ENCODE measurements at regions not wholly inside any gene's neighbourhood (a gene's known extent, or its start where the extent isn't known, plus 50 kb on each side); places are given as distances from the start of the nearest gene placed in this dataset.
"Not testable (repeated sequence)": the region's sequence is repeated elsewhere in the genome, so short reads cannot be mapped to it uniquely, and the experiment has no call there.

GRCh38 chr13:37503287-37503686 lies 95.3 kb downstream of the POSTN start:
- POLR2A ChIA-PET, result no interaction called here
- H3K4me1 ChIP-seq (ENCODE audit: insufficient read depth, low read length), result no peaks in the 10 kb centered on the region
- H3K27me3 ChIP-seq (ENCODE audit: control insufficient read depth in 1 of 2, insufficient read depth in 2 of 2, low read length in 2 of 2), result no peaks in the 10 kb centered on the region
- Mint-ChIP-seq H3K36me3 (ENCODE audit: low read depth) (no peaks in the 10 kb centered on the region), H3K27me3 (no peaks in the 10 kb centered on the region), H3K27ac (no peak overlapping the region), H3K9me3 (no peaks in the 10 kb centered on the region), H3K4me1 (ENCODE audit: low read depth) (no peaks in the 10 kb centered on the region), H3K4me3 (no peak overlapping the region)
- TF ChIP-seq CTCF (IDR thresholded peaks at IDR 0.05), result no peak
- intact Hi-C loops (cut with DNase I, micrococcal nuclease), result no loop called here
- DNase-seq (no peak), ATAC-seq (ENCODE audit: poor library complexity) (no peak)
- H3K9me3 ChIP-seq (ENCODE audit: control insufficient read depth in 1 of 2, insufficient read depth in 1 of 2, low read length in 2 of 2), result no peaks in the 10 kb centered on the region
- no peak overlapping the region for H3K4me3 ChIP-seq (ENCODE audit: low read length)
- CTCF ChIA-PET, result no interaction called here
- H3K27ac ChIP-seq (ENCODE audit: low read depth in 1 of 2, low read length in 2 of 2), result no peak overlapping the region
- no peaks in the 10 kb centered on the region for H3K36me3 ChIP-seq (ENCODE audit: insufficient read depth, low read length)

GRCh38 chr13:37502303-37502993 lies 96.1 kb downstream of the POSTN start:
- H3K27me3 ChIP-seq (ENCODE audit: control insufficient read depth in 1 of 2, insufficient read depth in 2 of 2, low read length in 2 of 2); H3K4me3 Mint-ChIP-seq; H3K36me3 ChIP-seq (ENCODE audit: insufficient read depth, low read length); H3K9me3 Mint-ChIP-seq; ATAC-seq (ENCODE audit: poor library complexity); CTCF ChIA-PET; intact Hi-C loops (cut with DNase I, micrococcal nuclease); H3K27me3 Mint-ChIP-seq; POLR2A ChIA-PET; H3K27ac Mint-ChIP-seq; H3K36me3 Mint-ChIP-seq (ENCODE audit: low read depth); H3K4me1 ChIP-seq (ENCODE audit: insufficient read depth, low read length); H3K9me3 ChIP-seq (ENCODE audit: control insufficient read depth in 1 of 2, insufficient read depth in 1 of 2, low read length in 2 of 2); H3K4me3 ChIP-seq (ENCODE audit: low read length); H3K4me1 Mint-ChIP-seq (ENCODE audit: low read depth); DNase-seq; H3K27ac ChIP-seq (ENCODE audit: low read depth in 1 of 2, low read length in 2 of 2): not testable (repeated sequence)

GRCh38 chr13:37501187-37501586 lies 97.4 kb downstream of the POSTN start:
- POLR2A ChIA-PET, result no interaction called here
- TF ChIP-seq CTCF (IDR thresholded peaks at IDR 0.05), result no peak
- H3K27ac Mint-ChIP-seq, result no peak overlapping the region
- H3K4me1 Mint-ChIP-seq (ENCODE audit: low read depth), result no peaks in the 10 kb centered on the region
- Histone ChIP-seq H3K27me3 (ENCODE audit: control insufficient read depth in 1 of 2, insufficient read depth in 2 of 2, low read length in 2 of 2) (no peaks in the 10 kb centered on the region), H3K4me1 (ENCODE audit: insufficient read depth, low read length) (no peaks in the 10 kb centered on the region), H3K27ac (ENCODE audit: low read depth in 1 of 2, low read length in 2 of 2) (no peak overlapping the region), H3K4me3 (ENCODE audit: low read length) (no peak overlapping the region), H3K36me3 (ENCODE audit: insufficient read depth, low read length) (no peaks in the 10 kb centered on the region), H3K9me3 (ENCODE audit: control insufficient read depth in 1 of 2, insufficient read depth in 1 of 2, low read length in 2 of 2) (no peaks in the 10 kb centered on the region)
- intact Hi-C loops (cut with DNase I, micrococcal nuclease), result no loop called here
- H3K36me3 Mint-ChIP-seq (ENCODE audit: low read depth), result no peaks in the 10 kb centered on the region
- no peaks in the 10 kb centered on the region for H3K9me3 Mint-ChIP-seq
- ATAC-seq (ENCODE audit: poor library complexity) (no peak), DNase-seq (no peak)
- no peaks in the 10 kb centered on the region for H3K27me3 Mint-ChIP-seq
- CTCF ChIA-PET, result no interaction called here
- H3K4me3 Mint-ChIP-seq, result no peak overlapping the region

GRCh38 chr13:37495046-37495445 lies 103.5 kb downstream of the POSTN start:
- intact Hi-C loops (cut with DNase I, micrococcal nuclease), result no loop called here
- no peak overlapping the region for H3K4me3 Mint-ChIP-seq
- H3K27me3 Mint-ChIP-seq, result no peaks in the 10 kb centered on the region
- no peaks in the 10 kb centered on the region for H3K9me3 ChIP-seq (ENCODE audit: control insufficient read depth in 1 of 2, insufficient read depth in 1 of 2, low read length in 2 of 2)
- H3K27ac Mint-ChIP-seq, result no peak overlapping the region
- H3K4me3 ChIP-seq (ENCODE audit: low read length), result no peak overlapping the region
- no peaks in the 10 kb centered on the region for H3K36me3 ChIP-seq (ENCODE audit: insufficient read depth, low read length)
- no peaks in the 10 kb centered on the region for H3K36me3 Mint-ChIP-seq (ENCODE audit: low read depth)
- CTCF ChIA-PET, result no interaction called here
- H3K4me1 Mint-ChIP-seq (ENCODE audit: low read depth), result no peaks in the 10 kb centered on the region
- no peaks in the 10 kb centered on the region for H3K4me1 ChIP-seq (ENCODE audit: insufficient read depth, low read length)
- H3K9me3 Mint-ChIP-seq, result no peaks in the 10 kb centered on the region
- TF ChIP-seq CTCF (IDR thresholded peaks at IDR 0.05), result no peak
- no peak overlapping the region for H3K27ac ChIP-seq (ENCODE audit: low read depth in 1 of 2, low read length in 2 of 2)
- POLR2A ChIA-PET, result no interaction called here
- ATAC-seq (ENCODE audit: poor library complexity) (no peak), DNase-seq (no peak)
- no peaks in the 10 kb centered on the region for H3K27me3 ChIP-seq (ENCODE audit: control insufficient read depth in 1 of 2, insufficient read depth in 2 of 2, low read length in 2 of 2)
